OCI-M1 (cell line): ENCODE measurements at regions not wholly inside any gene's neighbourhood (a gene's known extent, or its start where the extent isn't known, plus 50 kb on each side); places are given as distances from the start of the nearest gene placed in this dataset.

Experiments used
- DNase-seq: peaks from one replicate; lab custom pipeline; 2025; lab: John Stamatoyannopoulos, UW

GRCh38 chr13:33372251-33372919 lies 86.8 kb upstream of the STARD13 start:
- no peak for DNase-seq

- DNase-seq = no peak
Observed at GRCh38 chr13:33373624-33374023, 88.1 kb upstream of the STARD13 start.

GRCh38 chr13:33375421-33375820 lies 89.9 kb upstream of the STARD13 start:
- DNase-seq = peak; percentile 6

- no peak for DNase-seq
Observed at GRCh38 chr13:33376212-33376611, 90.7 kb upstream of the STARD13 start.

GRCh38 chr13:33377411-33377810 lies 91.9 kb upstream of the STARD13 start:
- no peak for DNase-seq

- no peak for DNase-seq
Observed at GRCh38 chr13:33377825-33378224, 92.3 kb upstream of the STARD13 start.

GRCh38 chr13:33379608-33380007 lies 94.1 kb upstream of the STARD13 start:
- no peak for DNase-seq

- no peak for DNase-seq
Observed at GRCh38 chr13:33380487-33381079, 95.0 kb upstream of the STARD13 start.

GRCh38 chr13:33381180-33381579 lies 95.6 kb upstream of the STARD13 start:
- DNase-seq = no peak

- DNase-seq = no peak
Observed at GRCh38 chr13:33381906-33382305, 96.4 kb upstream of the STARD13 start.

GRCh38 chr13:33383724-33384577 lies 98.4 kb upstream of the STARD13 start:
- no peak for DNase-seq

- DNase-seq = peak; percentile 58
Observed at GRCh38 chr13:33388286-33388998, 102.9 kb upstream of the STARD13 start.

GRCh38 chr13:33392794-33393405 lies 107.3 kb upstream of the STARD13 start:
- DNase-seq = no peak

GRCh38 chr13:33394294-33394932 lies 108.9 kb upstream of the STARD13 start:
- DNase-seq = no peak

- no peak for DNase-seq
Observed at GRCh38 chr13:33401238-33401637, 115.7 kb upstream of the STARD13 start.

- no peak for DNase-seq
Observed at GRCh38 chr13:33402975-33403374, 117.4 kb upstream of the STARD13 start.

- no peak for DNase-seq
Observed at GRCh38 chr13:33403807-33404362, 118.3 kb upstream of the STARD13 start.

- no peak for DNase-seq
Observed at GRCh38 chr13:33405371-33405770, 119.8 kb upstream of the STARD13 start.

GRCh38 chr13:33409673-33410510 lies 124.3 kb upstream of the STARD13 start:
- peak; percentile 34 for DNase-seq

GRCh38 chr13:33410619-33411018 lies 125.1 kb upstream of the STARD13 start:
- no peak for DNase-seq
